K562 (cell line): ENCODE measurements at regions not wholly inside any gene's neighbourhood (a gene's known extent, or its start where the extent isn't known, plus 50 kb on each side); places are given as distances from the start of the nearest gene placed in this dataset.

Source experiments
- HLTF ChIP-seq: fragments of 450-650 bp; IDR thresholded peaks from 2 replicates; pipeline ENCODE4 v1.6.1; 2016
- NFYB ChIP-seq: IDR thresholded peaks from 2 replicates; pipeline ENCODE4 v1.6.1; 2011; ENCODE audit warnings: mild to moderate bottlenecking, moderate library complexity; ENCODE audit not compliant: insufficient read length; ENCODE audit errors: extremely low read depth
- SREBF1 ChIP-seq: fragments of 150-350 bp; IDR thresholded peaks from 2 replicates; pipeline ENCODE4 v1.6.1; 2014; ENCODE audit warnings: antibody characterized with exemption, low read depth, low read length, borderline replicate concordance

- TF ChIP-seq NFYB (no peak), HLTF (no peak), SREBF1 (no peak)
Observed at GRCh38 chr3:193851428-193851847, 258.4 kb downstream of the OPA1 start.
